ENCODE measurements at regions not wholly inside any gene's neighbourhood (a gene's known extent, or its start where the extent isn't known, plus 50 kb on each side); places are given as distances from the start of the nearest gene placed in this dataset.
A peak's percentile ranks its signal among the peaks of the same experiment; 100 is the strongest.

GRCh38 chr1:23636009-23636408, 55.6 kb upstream of the RPL11 start:
- no peak for DNase-seq
- Mint-ChIP-seq H3K27me3 (ENCODE audit: low read depth in 2 of 2) (peaks cover 10 to 12% of the 10 kb centered on the region in 2 donors), H3K27ac (no peak overlapping the region), H3K9me3 (no peaks in the 10 kb centered on the region), H3K4me1 (peaks cover 7 to 12% of the 10 kb centered on the region in 2 donors), H3K4me3 (no peak overlapping the region), H3K36me3 (no peaks in the 10 kb centered on the region)
- intact Hi-C loops (cut with micrococcal nuclease) = loop anchor here (5.0 kb wide), 1 partner anchor 139 kb away; no protein-coding TSS in a partner anchor
- Histone ChIP-seq H3K9me3 (ENCODE audit: control insufficient read depth, insufficient read depth, low read length) (no peaks in the 10 kb centered on the region), H3K27ac (ENCODE audit: low read length) (no peak overlapping the region), H3K27me3 (ENCODE audit: control insufficient read depth, insufficient read depth, low read length) (no peaks in the 10 kb centered on the region), H3K4me1 (ENCODE audit: control insufficient read depth, insufficient read depth, low read length) (peaks cover 15% of the 10 kb centered on the region), H3K4me3 (ENCODE audit: low read length) (no peak overlapping the region), H3K36me3 (ENCODE audit: control insufficient read depth, insufficient read depth, low read length) (no peaks in the 10 kb centered on the region)
- no peak for ATAC-seq
- no peak for TF ChIP-seq CTCF (IDR thresholded peaks at IDR 0.05)
- 98% methylated on average over 7 of the region's 7 CpGs for WGBS (ENCODE audit: insufficient coverage)

GRCh38 chr1:23634840-23635651, 56.6 kb upstream of the RPL11 start:
- H3K4me1 ChIP-seq (ENCODE audit: control insufficient read depth, insufficient read depth, low read length) = peaks cover 15% of the 10 kb centered on the region
- peak; percentile 83 for TF ChIP-seq CTCF (IDR thresholded peaks at IDR 0.05)
- H3K27ac ChIP-seq (ENCODE audit: low read length) = no peak overlapping the region
- Mint-ChIP-seq H3K36me3 (no peaks in the 10 kb centered on the region), H3K27me3 (ENCODE audit: low read depth in 2 of 2) (peaks cover 10 to 12% of the 10 kb centered on the region in 2 donors), H3K9me3 (no peaks in the 10 kb centered on the region), H3K4me3 (peak overlapping the region; percentile 67), H3K4me1 (peaks cover 7 to 12% of the 10 kb centered on the region in 2 donors), H3K27ac (peak overlapping the region in 1 of 2 donors; percentile 48)
- H3K36me3 ChIP-seq (ENCODE audit: control insufficient read depth, insufficient read depth, low read length) = no peaks in the 10 kb centered on the region
- intact Hi-C loops (cut with micrococcal nuclease) = loop anchor here (5.0 kb wide), 1 partner anchor 138 kb away; no protein-coding TSS in a partner anchor
- peak overlapping the region; percentile 17 for H3K4me3 ChIP-seq (ENCODE audit: low read length)
- no peaks in the 10 kb centered on the region for H3K27me3 ChIP-seq (ENCODE audit: control insufficient read depth, insufficient read depth, low read length)
- WGBS (ENCODE audit: insufficient coverage) = 30% methylated on average over 17 of the region's 17 CpGs
- no peaks in the 10 kb centered on the region for H3K9me3 ChIP-seq (ENCODE audit: control insufficient read depth, insufficient read depth, low read length)
- DNase-seq = peak; percentile 26 to 84
- peak; percentile 80 to 92 (median 88) for ATAC-seq

- 79% methylated on average over 2 of the region's 2 CpGs for WGBS (ENCODE audit: insufficient coverage)
- peaks cover 15% of the 10 kb centered on the region for H3K4me1 ChIP-seq (ENCODE audit: control insufficient read depth, insufficient read depth, low read length)
- no peak for DNase-seq
- no peak for TF ChIP-seq CTCF (IDR thresholded peaks at IDR 0.05)
- H3K4me3 Mint-ChIP-seq = no peak overlapping the region
- no peaks in the 10 kb centered on the region for H3K36me3 ChIP-seq (ENCODE audit: control insufficient read depth, insufficient read depth, low read length)
- no peaks in the 10 kb centered on the region for H3K9me3 Mint-ChIP-seq
- H3K27me3 Mint-ChIP-seq (ENCODE audit: low read depth in 2 of 2) = peaks cover 10 to 14% of the 10 kb centered on the region in 2 donors
- intact Hi-C loops (cut with micrococcal nuclease) = no loop called here
- no peak for ATAC-seq
- H3K36me3 Mint-ChIP-seq = no peaks in the 10 kb centered on the region
- no peak overlapping the region for H3K27ac Mint-ChIP-seq
- no peaks in the 10 kb centered on the region for H3K27me3 ChIP-seq (ENCODE audit: control insufficient read depth, insufficient read depth, low read length)
- H3K4me1 Mint-ChIP-seq = peaks cover 7 to 12% of the 10 kb centered on the region in 2 donors
- no peak overlapping the region for H3K4me3 ChIP-seq (ENCODE audit: low read length)
- no peaks in the 10 kb centered on the region for H3K9me3 ChIP-seq (ENCODE audit: control insufficient read depth, insufficient read depth, low read length)
- no peak overlapping the region for H3K27ac ChIP-seq (ENCODE audit: low read length)
Observed at GRCh38 chr1:23634518-23634839, 57.1 kb upstream of the RPL11 start.

Data from natural killer cell (primary cell).